Left ventricle myocardium inferior (tissue), 1 donor: ENCODE measurements at regions not wholly inside any gene's neighbourhood (a gene's known extent, or its start where the extent isn't known, plus 50 kb on each side); places are given as distances from the start of the nearest gene placed in this dataset.

Experiments
- DNase-seq: peaks from one replicate; pipeline ENCODE4 v3.0.0-alpha.2; 2020
- H3K27ac ChIP-seq: fragments of 200-600 bp; replicated peaks from 2 replicates; pipeline ENCODE4 v1.8.0; 2021
- H3K27me3 ChIP-seq: fragments of 200-600 bp; 2 replicates; pipeline ENCODE4 v1.8.0; 2021; ENCODE audit warnings: low read depth
- H3K36me3 ChIP-seq: fragments of 200-600 bp; 2 replicates; pipeline ENCODE4 v1.8.0; 2021
- H3K4me1 ChIP-seq: fragments of 200-600 bp; 2 replicates; pipeline ENCODE4 v1.8.0; 2021
- H3K4me3 ChIP-seq: fragments of 200-600 bp; 2 replicates; pipeline ENCODE4 v1.8.0; 2021; ENCODE audit warnings: mild to moderate bottlenecking, moderate library complexity
- H3K9me3 ChIP-seq: fragments of 200-600 bp; replicated peaks from 2 replicates; pipeline ENCODE4 v1.8.0; 2021
- intact Hi-C: fragments of 100-400 bp; cut with micrococcal nuclease; formaldehyde crosslinking; loops from one replicate; pipeline ENCODE4 v1.11.0; 2022
- TF ChIP-seq, protein P1 (sequence below): fragments of 200-600 bp; IDR thresholded peaks from 2 replicates; pipeline ENCODE4 v1.8.0; 2021; ENCODE audit warnings: antibody characterized with exemption, mild to moderate bottlenecking, borderline replicate concordance
- donor health status: DM: no; HTN: yes; CAD: no; lungs with severe emphysema.

DNA sequence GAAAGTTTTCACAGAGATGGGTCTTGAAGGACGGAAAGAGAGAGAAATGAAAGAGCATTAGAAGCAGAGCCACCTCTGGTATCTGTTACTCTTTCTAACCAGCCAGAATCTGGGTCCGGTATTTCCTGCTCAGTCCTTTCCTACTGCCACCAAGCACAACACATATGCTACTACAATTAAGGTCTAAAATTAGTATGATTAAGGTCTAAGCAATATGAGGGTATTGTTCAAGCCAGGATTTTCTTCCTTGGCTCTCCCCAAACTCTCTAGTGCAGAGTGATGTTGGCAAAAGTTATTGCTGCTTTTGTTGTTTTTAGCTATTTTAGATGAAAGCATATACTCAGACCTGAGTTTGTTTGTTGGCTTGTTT is 59.2 kb upstream of the EED start:
- Histone ChIP-seq H3K27ac (peak overlapping the region; percentile 51), H3K36me3 (no peaks in the 10 kb centered on the region), H3K4me1 (peaks cover 38% of the 10 kb centered on the region), H3K9me3 (no peaks in the 10 kb centered on the region), H3K27me3 (no peaks in the 10 kb centered on the region), H3K4me3 (no peak overlapping the region)
- TF ChIP-seq, protein P1, sequence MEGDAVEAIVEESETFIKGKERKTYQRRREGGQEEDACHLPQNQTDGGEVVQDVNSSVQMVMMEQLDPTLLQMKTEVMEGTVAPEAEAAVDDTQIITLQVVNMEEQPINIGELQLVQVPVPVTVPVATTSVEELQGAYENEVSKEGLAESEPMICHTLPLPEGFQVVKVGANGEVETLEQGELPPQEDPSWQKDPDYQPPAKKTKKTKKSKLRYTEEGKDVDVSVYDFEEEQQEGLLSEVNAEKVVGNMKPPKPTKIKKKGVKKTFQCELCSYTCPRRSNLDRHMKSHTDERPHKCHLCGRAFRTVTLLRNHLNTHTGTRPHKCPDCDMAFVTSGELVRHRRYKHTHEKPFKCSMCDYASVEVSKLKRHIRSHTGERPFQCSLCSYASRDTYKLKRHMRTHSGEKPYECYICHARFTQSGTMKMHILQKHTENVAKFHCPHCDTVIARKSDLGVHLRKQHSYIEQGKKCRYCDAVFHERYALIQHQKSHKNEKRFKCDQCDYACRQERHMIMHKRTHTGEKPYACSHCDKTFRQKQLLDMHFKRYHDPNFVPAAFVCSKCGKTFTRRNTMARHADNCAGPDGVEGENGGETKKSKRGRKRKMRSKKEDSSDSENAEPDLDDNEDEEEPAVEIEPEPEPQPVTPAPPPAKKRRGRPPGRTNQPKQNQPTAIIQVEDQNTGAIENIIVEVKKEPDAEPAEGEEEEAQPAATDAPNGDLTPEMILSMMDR = no peak
- no peak for DNase-seq
- intact Hi-C loops = no loop called here

GRCh38 chr11:86184728-86185380 is 59.7 kb upstream of the EED start:
- Histone ChIP-seq H3K4me1 (peaks cover 43% of the 10 kb centered on the region), H3K27ac (peak overlapping the region; percentile 51), H3K9me3 (no peaks in the 10 kb centered on the region), H3K4me3 (no peak overlapping the region), H3K27me3 (no peaks in the 10 kb centered on the region), H3K36me3 (no peaks in the 10 kb centered on the region)
- no peak for DNase-seq
- TF ChIP-seq, protein P1 = no peak
- intact Hi-C loops = no loop called here

GRCh38 chr11:86183694-86184093 is 60.9 kb upstream of the EED start:
- H3K27me3 ChIP-seq = no peaks in the 10 kb centered on the region
- intact Hi-C loops = no loop called here
- TF ChIP-seq, protein P1 = no peak
- H3K36me3 ChIP-seq = no peaks in the 10 kb centered on the region
- peak overlapping the region; percentile 51 for H3K27ac ChIP-seq
- peaks cover 54% of the 10 kb centered on the region for H3K4me1 ChIP-seq
- H3K4me3 ChIP-seq = no peak overlapping the region
- DNase-seq = no peak
- H3K9me3 ChIP-seq = no peaks in the 10 kb centered on the region

DNA sequence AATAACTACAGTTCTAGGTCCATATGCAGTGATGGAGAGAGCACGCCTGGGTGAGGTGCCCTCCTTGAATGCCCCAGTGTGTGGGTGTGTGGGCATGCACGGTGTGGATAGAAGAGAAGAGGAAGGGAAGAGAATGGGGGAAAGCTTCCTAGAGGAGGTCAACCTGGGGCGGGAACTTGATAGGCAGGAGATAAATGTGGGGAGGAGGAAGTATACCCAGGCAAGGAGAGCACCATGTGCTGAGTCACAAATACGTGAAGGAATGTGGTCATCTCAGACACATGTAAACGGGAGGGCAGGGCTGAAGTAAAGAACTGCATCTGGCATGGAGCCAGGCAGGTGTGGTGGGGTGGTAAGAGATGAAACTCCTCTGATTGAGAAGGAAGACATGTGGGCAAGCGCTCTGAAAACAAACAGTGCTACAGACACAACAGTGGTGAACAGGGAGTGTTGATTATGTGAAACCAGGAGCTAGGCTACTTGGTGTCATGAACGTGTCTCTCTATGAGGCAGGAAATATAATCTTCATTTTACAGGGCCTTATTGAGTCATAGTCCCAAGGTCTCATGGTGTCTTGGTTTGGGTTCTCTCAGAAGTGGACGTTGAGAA is 61.5 kb upstream of the EED start:
- no peak overlapping the region for H3K4me3 ChIP-seq
- intact Hi-C loops = no loop called here
- H3K36me3 ChIP-seq = no peaks in the 10 kb centered on the region
- TF ChIP-seq, protein P1 = no peak
- H3K9me3 ChIP-seq = no peaks in the 10 kb centered on the region
- H3K27ac ChIP-seq = no peak overlapping the region
- no peak for DNase-seq
- peaks cover 60% of the 10 kb centered on the region for H3K4me1 ChIP-seq
- no peaks in the 10 kb centered on the region for H3K27me3 ChIP-seq

DNA sequence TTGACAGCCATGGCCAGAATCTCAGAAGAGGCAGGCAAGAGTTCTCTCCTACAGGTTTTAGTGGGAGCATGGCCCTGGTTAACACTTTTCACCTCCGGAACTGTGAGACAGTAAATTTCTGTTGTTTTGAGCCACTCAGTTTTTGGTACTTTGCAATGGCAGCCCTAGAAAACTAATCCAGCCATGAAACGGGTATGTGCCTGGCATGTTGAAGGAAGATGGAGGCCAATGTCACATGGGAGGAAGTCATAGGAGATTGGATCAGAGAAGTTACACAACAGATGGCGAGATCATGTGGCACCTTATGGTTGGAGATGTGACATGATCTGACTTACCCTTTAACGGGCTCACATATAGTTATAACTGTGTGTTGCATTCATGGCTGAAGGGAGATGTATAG is 63.2 kb upstream of the EED start:
- Histone ChIP-seq H3K9me3 (no peaks in the 10 kb centered on the region), H3K4me3 (no peak overlapping the region), H3K27ac (no peak overlapping the region), H3K27me3 (no peaks in the 10 kb centered on the region), H3K36me3 (no peaks in the 10 kb centered on the region), H3K4me1 (peaks cover 68% of the 10 kb centered on the region)
- intact Hi-C loops = no loop called here
- TF ChIP-seq, protein P1 = no peak
- DNase-seq = no peak
